GM12892 (cell line): ENCODE measurements at regions not wholly inside any gene's neighbourhood (a gene's known extent, or its start where the extent isn't known, plus 50 kb on each side); places are given as distances from the start of the nearest gene placed in this dataset.
"Not testable (repeated sequence)": the region's sequence is repeated elsewhere in the genome, so short reads cannot be mapped to it uniquely, and the experiment has no call there.

Experiments used
- DNase-seq: peaks from one replicate; pipeline ENCODE4 v3.0.0; 2011; ENCODE audit not compliant: insufficient read length
- FAIRE-seq: peaks from 2 replicates; lab custom pipeline; 2011; peaks lifted over from hg19 to GRCh38; lab: Jason Lieb, UNC
- POLR2A ChIP-seq: IDR thresholded peaks from 2 replicates; pipeline ENCODE4 v1.6.1; 2011; ENCODE audit warnings: low read depth, low read length, control low read depth
- POLR2AphosphoS5 ChIP-seq: IDR thresholded peaks from 2 replicates; pipeline ENCODE4 v1.6.1; 2011; ENCODE audit warnings: low read depth, low read length, control low read depth
- TAF1 ChIP-seq: IDR thresholded peaks from 2 replicates; pipeline ENCODE4 v1.6.1; 2011; ENCODE audit warnings: low read depth, mild to moderate bottlenecking, control low read depth, low read length, borderline replicate concordance

- FAIRE-seq: peak; percentile 44
- TF ChIP-seq POLR2A: no peak
- TF ChIP-seq TAF1: no peak
- no peak for TF ChIP-seq POLR2AphosphoS5
These were observed 82.9 kb upstream of the APBB1IP start for GRCh38 chr10:26355241-26355640.

GRCh38 chr10:26357203-26357602, 80.9 kb upstream of the APBB1IP start:
- DNase-seq: no peak
- TF ChIP-seq POLR2AphosphoS5: no peak
- no peak for TF ChIP-seq TAF1
- TF ChIP-seq POLR2A: no peak
- FAIRE-seq: peak; percentile 48

More at GRCh38 chr10:26355241-26355640, 82.9 kb upstream of the APBB1IP start:
- no peak for DNase-seq

- TF ChIP-seq POLR2A (no peak), TAF1 (no peak), POLR2AphosphoS5 (no peak)
- DNase-seq: no peak
- no peak for FAIRE-seq
These were observed 80.1 kb upstream of the APBB1IP start for GRCh38 chr10:26358071-26358470.

GRCh38 chr10:26359670-26360069, 78.5 kb upstream of the APBB1IP start:
- FAIRE-seq: no peak
- DNase-seq: no peak
- TF ChIP-seq TAF1: no peak
- TF ChIP-seq POLR2A: no peak
- TF ChIP-seq POLR2AphosphoS5: no peak

- FAIRE-seq (peak; percentile 33), DNase-seq (no peak)
- TF ChIP-seq POLR2AphosphoS5: no peak
- no peak for TF ChIP-seq TAF1
- no peak for TF ChIP-seq POLR2A
These were observed 76.8 kb upstream of the APBB1IP start for GRCh38 chr10:26361351-26361750.

GRCh38 chr10:26361971-26362370, 76.2 kb upstream of the APBB1IP start:
- no peak for DNase-seq
- FAIRE-seq: no peak
- no peak for TF ChIP-seq TAF1
- no peak for TF ChIP-seq POLR2AphosphoS5
- no peak for TF ChIP-seq POLR2A

GRCh38 chr10:26365681-26366358, 72.3 kb upstream of the APBB1IP start:
- no peak for DNase-seq
- TF ChIP-seq POLR2A (no peak), TAF1 (no peak), POLR2AphosphoS5 (no peak)
- FAIRE-seq: no peak

GRCh38 chr10:26367035-26367434, 71.1 kb upstream of the APBB1IP start:
- not testable (repeated sequence) for FAIRE-seq, DNase-seq

GRCh38 chr10:26367771-26368170, 70.4 kb upstream of the APBB1IP start:
- peak; percentile 86 for FAIRE-seq
- no peak for TF ChIP-seq POLR2AphosphoS5
- no peak for TF ChIP-seq TAF1
- no peak for TF ChIP-seq POLR2A
- no peak for DNase-seq

GRCh38 chr10:26368463-26368862, 69.7 kb upstream of the APBB1IP start:
- TF ChIP-seq POLR2A (no peak), POLR2AphosphoS5 (no peak), TAF1 (no peak)
- FAIRE-seq: peak; percentile 40
- no peak for DNase-seq

GRCh38 chr10:26372513-26373354, 65.4 kb upstream of the APBB1IP start:
- FAIRE-seq (peak; percentile 87), DNase-seq (no peak)
- TF ChIP-seq POLR2AphosphoS5 (no peak), POLR2A (no peak), TAF1 (no peak)

GRCh38 chr10:26374426-26374825, 63.7 kb upstream of the APBB1IP start:
- no peak for DNase-seq
- TF ChIP-seq POLR2AphosphoS5 (no peak), POLR2A (no peak), TAF1 (no peak)
- FAIRE-seq: no peak

- not testable (repeated sequence) for DNase-seq, FAIRE-seq
These were observed 60.8 kb upstream of the APBB1IP start for GRCh38 chr10:26377224-26377810.
